GM18502 (cell line): ENCODE measurements at regions not wholly inside any gene's neighbourhood (a gene's known extent, or its start where the extent isn't known, plus 50 kb on each side); places are given as distances from the start of the nearest gene placed in this dataset.

Experiments used
- ATAC-seq: cut with Tn5 transposase; IDR thresholded peaks from one replicate; pipeline ENCODE4 v1.9.1; 2021; ENCODE audit warnings: mild to moderate bottlenecking; ENCODE audit not compliant: unreplicated experiment, poor library complexity

DNA sequence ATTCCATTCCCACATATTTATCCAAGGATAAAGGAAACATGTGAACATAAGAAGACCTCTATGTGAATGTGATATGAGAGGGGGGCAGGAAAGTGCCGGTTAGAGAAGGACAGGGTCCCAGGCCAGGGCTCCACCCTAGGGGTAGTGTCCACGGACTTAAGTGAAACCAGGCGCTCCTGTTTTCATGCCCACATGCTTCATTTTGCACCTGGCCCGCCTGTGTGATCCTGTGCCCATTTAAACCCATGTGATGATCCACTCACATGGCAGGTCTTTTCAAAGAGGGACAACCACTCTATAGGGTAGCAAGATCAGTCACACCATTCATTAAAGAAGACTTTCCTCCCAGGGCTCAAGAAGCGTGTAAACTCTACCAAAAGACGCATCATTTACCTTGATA, 865.3 kb upstream of the GJE1 start:
- ATAC-seq, result no peak

DNA sequence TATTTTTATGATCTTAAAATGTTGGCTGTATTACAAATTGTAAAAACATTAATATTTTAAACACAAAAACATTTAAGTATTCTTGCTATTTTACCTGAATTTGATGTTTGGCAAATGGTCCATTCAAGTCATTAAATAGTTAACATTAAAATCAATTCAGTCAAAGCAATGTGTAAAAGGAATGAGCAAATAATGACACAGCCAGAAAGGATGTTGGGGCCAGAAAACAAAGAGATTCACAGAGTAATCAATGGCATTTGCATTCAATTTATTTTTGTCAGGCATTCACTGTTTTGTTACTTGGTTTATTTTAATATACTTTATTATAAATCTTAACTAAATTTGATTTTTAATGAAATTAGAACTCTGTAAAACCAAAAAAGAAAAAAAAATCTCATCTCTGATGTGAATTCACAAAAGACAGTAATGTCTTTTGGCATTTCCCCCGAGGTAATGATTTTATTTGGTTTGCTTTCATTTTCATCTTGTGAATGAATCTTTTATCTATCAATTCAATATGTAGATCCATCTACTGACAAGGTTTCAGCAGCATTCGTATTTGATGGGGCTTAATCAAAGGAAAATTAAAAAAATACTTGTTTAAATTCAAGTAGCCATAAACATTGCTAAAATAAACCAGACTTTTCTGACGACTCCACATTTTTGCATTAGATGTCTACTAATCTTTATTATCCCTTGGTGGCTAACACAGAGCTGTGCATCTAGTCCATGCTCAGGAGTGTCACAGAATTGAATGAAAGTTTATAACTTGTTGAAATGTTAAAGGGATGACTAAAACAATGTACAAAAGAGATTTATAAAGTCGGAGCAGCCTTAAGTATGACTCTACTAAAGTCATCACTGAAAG, 866.7 kb upstream of the GJE1 start:
- no peak for ATAC-seq

- no peak for ATAC-seq
Measured at GRCh38 chr6:141264101-141264500, 868.6 kb upstream of the GJE1 start.

DNA sequence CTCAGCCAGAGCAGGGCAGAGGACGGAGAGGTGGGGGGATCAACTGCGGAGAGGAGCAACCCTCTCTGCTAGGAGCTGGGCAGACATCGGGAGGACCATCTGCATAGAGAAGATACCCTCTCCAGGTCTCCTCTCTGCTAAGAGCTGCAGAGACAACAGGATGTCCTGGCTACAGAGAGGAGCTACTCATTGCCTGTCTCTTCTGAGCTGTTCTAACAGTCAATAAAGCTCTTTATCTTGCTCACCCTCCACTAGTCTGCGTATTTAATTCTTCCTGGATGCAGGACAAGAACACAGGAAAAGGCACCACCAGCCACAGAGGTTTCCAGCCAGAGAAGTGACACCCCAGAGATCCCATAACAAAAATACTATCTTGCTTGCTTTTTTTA, 871.1 kb upstream of the GJE1 start:
- ATAC-seq, result no peak

DNA sequence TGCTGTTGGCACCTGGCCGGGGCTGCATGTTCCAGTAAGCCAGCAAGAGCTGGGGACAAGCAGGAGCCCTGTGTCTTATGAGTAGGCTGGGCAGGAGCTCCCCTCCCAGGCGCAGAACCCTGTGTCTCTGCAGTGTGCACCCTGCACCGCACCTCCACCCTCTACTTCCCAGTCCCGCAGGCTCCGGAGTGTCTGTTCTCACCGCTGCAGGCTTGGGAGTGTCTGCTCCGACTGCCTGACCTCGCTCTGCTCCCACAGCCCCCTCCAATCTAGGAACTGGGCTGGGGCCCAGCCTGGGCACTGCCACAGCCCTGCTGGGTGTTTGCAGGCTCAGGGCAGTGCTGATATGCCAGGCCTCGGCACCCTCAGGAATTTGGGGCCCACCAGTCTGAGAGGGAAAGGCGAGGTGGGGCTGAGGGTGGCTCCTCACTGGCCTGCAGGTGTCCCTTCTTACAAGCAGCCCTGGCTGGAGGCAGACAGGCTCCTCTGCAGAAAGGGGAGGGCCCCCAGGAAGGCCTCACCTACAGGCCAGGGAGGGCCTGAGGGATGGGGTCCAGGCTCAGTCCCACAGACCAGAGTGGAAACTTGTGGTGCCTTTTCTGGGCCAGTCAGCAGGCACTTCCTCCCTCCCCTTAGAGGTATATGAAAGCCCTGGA, 871.6 kb upstream of the GJE1 start:
- ATAC-seq, result no peak

DNA sequence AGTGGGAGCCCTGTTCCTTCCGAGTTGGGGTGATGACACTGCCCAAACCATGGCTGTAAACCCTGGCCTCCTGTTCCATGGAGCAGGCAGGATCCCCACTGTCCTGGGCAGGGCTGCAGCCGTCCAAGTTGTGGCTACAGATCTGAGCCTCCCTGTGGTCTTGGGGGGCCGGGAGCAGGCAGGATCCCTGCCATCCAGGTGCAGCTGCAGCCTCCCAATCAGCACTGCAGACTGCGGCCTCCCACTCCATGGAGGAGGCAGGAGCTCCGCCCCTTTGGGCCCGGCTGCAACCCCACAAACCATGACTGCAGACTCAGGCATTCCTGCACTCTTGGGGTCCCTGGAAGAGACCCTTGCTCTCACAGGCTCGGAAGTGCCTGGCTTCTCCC, 872.1 kb upstream of the GJE1 start:
- no peak for ATAC-seq

GRCh38 chr6:141259807-141260206, 872.9 kb upstream of the GJE1 start:
- ATAC-seq, result no peak

- no peak for ATAC-seq
Measured at GRCh38 chr6:141259091-141259490, 873.6 kb upstream of the GJE1 start.

DNA sequence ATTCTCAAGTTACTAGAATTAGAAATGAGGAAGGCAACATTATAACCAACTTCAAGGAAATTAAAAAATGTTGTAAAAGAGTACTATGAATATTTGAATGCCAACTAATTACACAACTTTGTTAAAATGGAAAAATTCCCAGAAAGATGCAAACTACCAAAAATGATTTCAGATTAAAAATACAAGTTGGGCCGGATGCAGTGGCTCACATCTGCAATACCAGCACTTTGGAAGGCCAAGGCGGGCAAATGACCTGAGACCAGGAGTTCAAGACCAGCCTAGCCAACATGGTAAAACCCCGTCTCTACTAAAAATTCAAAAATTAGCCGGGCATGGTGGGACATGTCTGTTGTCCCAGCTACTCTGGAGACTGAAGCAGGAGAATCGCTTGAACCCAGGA, 874.2 kb upstream of the GJE1 start:
- ATAC-seq, result no peak

GRCh38 chr6:141254336-141254735, 878.4 kb upstream of the GJE1 start:
- ATAC-seq, result no peak

- no peak for ATAC-seq
Measured at GRCh38 chr6:141252828-141253608, 879.7 kb upstream of the GJE1 start.

GRCh38 chr6:141251286-141251685, 881.4 kb upstream of the GJE1 start:
- ATAC-seq, result no peak

DNA sequence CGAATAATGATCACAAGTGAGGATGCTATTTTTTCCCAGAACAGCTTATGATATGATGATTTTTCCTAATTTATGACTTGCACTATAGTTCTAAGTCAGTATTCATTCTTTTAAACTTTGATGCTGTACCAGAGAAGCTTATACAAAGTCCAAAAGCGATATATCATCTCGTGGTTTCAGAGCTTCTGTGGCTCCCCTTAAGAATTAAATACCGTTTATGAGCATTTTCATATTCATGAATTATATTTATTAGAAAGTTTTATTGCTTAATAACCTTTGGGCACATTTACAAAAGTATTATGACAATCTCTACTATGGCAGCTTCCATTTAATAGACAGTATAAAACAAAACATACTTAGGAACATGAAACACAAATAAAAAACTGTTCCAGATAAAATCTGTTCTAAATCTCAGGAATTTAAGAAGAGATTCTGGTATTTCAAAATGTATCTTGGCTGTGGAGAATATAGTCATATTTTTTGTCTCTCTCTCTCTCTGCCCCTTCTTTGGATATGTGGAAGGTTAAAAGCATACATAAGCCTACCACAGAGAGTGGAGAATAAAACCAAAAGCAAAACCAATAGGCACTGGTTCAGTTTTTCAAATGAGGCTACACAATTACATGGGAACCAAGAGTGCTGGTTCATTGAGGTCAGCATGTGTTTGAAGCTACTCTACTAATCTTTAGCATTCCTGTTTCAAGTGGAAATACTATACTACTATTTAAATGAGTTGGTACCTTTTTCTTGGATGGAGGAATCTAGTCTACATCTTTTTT, 884.5 kb upstream of the GJE1 start:
- ATAC-seq, result no peak

- ATAC-seq, result no peak
Measured at GRCh38 chr6:141244366-141244765, 888.4 kb upstream of the GJE1 start.

- no peak for ATAC-seq
Measured at GRCh38 chr6:141242957-141243356, 889.8 kb upstream of the GJE1 start.

DNA sequence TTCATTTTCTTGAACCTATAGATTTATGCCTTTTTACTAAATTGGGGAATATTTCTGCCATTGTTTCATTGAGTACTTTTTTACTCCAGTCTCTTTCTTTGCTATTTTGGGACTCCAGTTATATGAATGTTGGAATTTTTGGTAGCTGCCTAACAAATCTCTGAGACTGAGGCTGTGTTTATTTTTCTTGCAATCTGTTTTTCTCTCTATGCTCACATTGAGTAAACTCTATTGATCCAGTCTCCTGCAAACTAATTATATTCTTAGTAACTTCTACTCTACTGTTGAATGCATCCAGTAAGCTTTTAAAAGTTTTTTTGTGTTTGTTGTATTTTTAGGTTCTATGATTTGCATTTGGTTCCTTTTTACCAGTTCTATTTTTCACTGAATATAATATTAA, 903.4 kb upstream of the GJE1 start:
- no peak for ATAC-seq

GRCh38 chr6:141218583-141218982, 914.1 kb upstream of the GJE1 start:
- no peak for ATAC-seq

- ATAC-seq, result no peak
Measured at GRCh38 chr6:141216726-141217125, 916.0 kb upstream of the GJE1 start.

DNA sequence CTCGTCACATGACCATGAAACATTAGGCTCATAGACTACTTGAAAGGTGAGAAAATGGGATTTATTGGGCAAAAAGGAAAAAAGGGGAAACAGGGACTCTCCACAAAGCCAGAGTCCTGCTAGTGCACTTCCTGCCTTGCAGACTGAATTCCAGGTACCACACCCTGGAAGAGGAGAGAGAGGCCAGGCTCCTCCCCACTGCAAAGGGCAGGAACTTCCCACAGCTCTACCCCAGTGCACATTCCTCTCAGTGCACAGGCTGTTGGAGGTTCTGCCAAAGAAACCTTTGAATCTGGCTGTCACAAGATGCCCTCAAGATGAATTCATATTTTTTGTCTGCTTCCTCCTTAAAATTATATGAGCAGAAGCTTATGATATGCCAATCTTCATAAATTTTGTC, 920.4 kb upstream of the GJE1 start:
- no peak for ATAC-seq

DNA sequence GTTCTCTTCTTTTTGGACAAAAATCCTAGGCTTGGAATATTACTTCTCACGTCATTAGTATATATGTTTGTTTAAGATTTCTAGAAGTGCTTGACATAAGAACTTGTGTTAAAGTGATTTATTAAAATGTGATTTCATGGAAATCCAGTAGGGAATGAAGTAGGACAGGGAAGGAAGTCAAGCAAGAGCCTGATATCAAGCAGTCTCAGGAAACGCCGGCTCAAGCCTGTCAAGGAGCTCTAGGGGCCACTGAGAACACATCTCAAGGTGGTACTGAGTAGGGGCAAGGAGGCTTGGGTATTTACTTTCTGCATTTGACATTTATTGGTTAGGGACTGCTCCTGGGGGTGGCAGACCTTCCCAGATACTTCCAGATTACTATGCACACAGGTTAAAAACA, 920.9 kb upstream of the GJE1 start:
- ATAC-seq, result no peak
